KMS-11 (cell line): ENCODE measurements at regions not wholly inside any gene's neighbourhood (a gene's known extent, or its start where the extent isn't known, plus 50 kb on each side); places are given as distances from the start of the nearest gene placed in this dataset.

ENCODE experiments used
- H2AFZ ChIP-seq: fragments of 200-600 bp; sonication (generic); 2 replicates; pipeline ENCODE4 v1.6.1; 2016; ENCODE audit warnings: antibody characterized with exemption, mixed run types, low read depth
- H3K27ac ChIP-seq: fragments of 200-600 bp; sonication (generic); 2 replicates; pipeline ENCODE4 v1.6.1; 2016; ENCODE audit warnings: mild to moderate bottlenecking, mixed run types
- H3K27me3 ChIP-seq: fragments of 200-600 bp; sonication (generic); 2 replicates; pipeline ENCODE4 v1.6.1; 2017; ENCODE audit warnings: mild to moderate bottlenecking, low read depth, mixed run types, moderate library complexity; ENCODE audit not compliant: insufficient read depth
- H3K36me3 ChIP-seq: fragments of 200-600 bp; sonication (generic); 2 replicates; pipeline ENCODE4 v1.6.1; 2017; ENCODE audit warnings: mild to moderate bottlenecking, mixed run types; ENCODE audit not compliant: insufficient read depth
- H3K4me1 ChIP-seq: fragments of 200-600 bp; sonication (generic); 2 replicates; pipeline ENCODE4 v1.6.1; 2016; ENCODE audit warnings: mild to moderate bottlenecking, low read depth, mixed run types; ENCODE audit not compliant: poor library complexity, severe bottlenecking
- H3K4me2 ChIP-seq: fragments of 200-600 bp; sonication (generic); 2 replicates; pipeline ENCODE4 v1.7.0; 2016; ENCODE audit warnings: mild to moderate bottlenecking, mixed run types
- H3K4me3 ChIP-seq: fragments of 200-600 bp; sonication (generic); IDR thresholded peaks from 2 replicates; pipeline ENCODE4 v1.6.1; 2017; ENCODE audit warnings: low read depth, low read length, mixed read lengths; ENCODE audit not compliant: insufficient read depth
- H3K79me2 ChIP-seq: fragments of 200-600 bp; sonication (generic); 2 replicates; pipeline ENCODE4 v1.6.1; 2016; ENCODE audit warnings: low read depth, mixed run types; ENCODE audit not compliant: insufficient read depth
- H3K9ac ChIP-seq: fragments of 200-600 bp; sonication (generic); 2 replicates; pipeline ENCODE4 v1.6.1; 2016; ENCODE audit warnings: mild to moderate bottlenecking, mixed run types
- H4K20me1 ChIP-seq: fragments of 200-600 bp; sonication (generic); 2 replicates; pipeline ENCODE4 v1.6.1; 2016; ENCODE audit warnings: mild to moderate bottlenecking, mixed run types; ENCODE audit not compliant: insufficient read depth
- TF ChIP-seq, protein P1 (sequence below): fragments of 200-600 bp; sonication (generic); conservative IDR thresholded peaks from 2 replicates; pipeline ENCODE4 v1.6.1; 2017; ENCODE audit warnings: low read depth, mild to moderate bottlenecking, antibody characterized with exemption, low read length, moderate library complexity, mixed read lengths

DNA sequence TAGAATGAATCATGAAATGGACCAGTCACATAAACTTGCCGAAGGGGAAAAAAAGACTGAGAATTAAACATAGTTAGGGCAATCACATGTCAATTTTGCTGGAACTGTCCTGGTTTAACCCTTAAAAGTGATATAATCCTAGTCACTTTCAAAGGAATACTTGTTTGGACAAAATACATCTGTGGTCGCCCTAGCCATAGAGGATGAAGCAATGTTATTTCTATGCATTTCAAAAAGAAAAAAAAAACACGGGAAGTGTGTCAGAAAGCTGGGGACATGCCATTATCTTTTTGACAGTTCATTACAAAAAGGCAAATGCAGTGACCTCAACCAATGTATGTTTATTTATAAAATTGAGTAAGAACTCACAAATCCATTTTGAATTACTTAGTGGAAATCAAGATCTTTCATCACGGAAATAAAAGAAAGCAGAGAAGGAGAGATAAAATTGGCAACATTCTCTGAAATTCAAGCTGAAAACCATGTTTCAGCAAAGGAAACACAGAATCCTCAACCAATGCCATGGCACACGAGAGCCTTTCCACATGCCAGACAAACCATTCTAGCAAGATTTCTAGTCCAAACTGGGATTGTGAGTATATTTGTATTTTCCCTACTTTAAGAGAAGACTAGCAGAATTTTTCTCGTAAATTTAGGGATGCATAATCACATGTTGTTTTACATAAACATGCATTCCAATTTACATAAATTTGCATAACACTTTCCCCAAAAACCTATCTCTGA is 854.3 kb upstream of the ACVR2A start:
- Histone ChIP-seq H4K20me1 (no peaks in the 10 kb centered on the region), H3K4me2 (no peak overlapping the region), H3K4me3 (no peak overlapping the region), H3K36me3 (no peaks in the 10 kb centered on the region), H3K27me3 (no peaks in the 10 kb centered on the region), H3K4me1 (no peaks in the 10 kb centered on the region), H3K9ac (no peak overlapping the region), H2AFZ (no peak overlapping the region), H3K27ac (no peak overlapping the region), H3K79me2 (no peaks in the 10 kb centered on the region)
- TF ChIP-seq, protein P1, sequence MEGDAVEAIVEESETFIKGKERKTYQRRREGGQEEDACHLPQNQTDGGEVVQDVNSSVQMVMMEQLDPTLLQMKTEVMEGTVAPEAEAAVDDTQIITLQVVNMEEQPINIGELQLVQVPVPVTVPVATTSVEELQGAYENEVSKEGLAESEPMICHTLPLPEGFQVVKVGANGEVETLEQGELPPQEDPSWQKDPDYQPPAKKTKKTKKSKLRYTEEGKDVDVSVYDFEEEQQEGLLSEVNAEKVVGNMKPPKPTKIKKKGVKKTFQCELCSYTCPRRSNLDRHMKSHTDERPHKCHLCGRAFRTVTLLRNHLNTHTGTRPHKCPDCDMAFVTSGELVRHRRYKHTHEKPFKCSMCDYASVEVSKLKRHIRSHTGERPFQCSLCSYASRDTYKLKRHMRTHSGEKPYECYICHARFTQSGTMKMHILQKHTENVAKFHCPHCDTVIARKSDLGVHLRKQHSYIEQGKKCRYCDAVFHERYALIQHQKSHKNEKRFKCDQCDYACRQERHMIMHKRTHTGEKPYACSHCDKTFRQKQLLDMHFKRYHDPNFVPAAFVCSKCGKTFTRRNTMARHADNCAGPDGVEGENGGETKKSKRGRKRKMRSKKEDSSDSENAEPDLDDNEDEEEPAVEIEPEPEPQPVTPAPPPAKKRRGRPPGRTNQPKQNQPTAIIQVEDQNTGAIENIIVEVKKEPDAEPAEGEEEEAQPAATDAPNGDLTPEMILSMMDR, result no peak

GRCh38 chr2:146989741-146990140 is 855.1 kb upstream of the ACVR2A start:
- H2AFZ ChIP-seq, result no peak overlapping the region

GRCh38 chr2:146987996-146988395 is 856.8 kb upstream of the ACVR2A start:
- TF ChIP-seq, protein P1, result no peak
- Histone ChIP-seq H3K79me2 (no peaks in the 10 kb centered on the region), H3K9ac (no peak overlapping the region), H3K36me3 (no peaks in the 10 kb centered on the region), H3K27me3 (no peaks in the 10 kb centered on the region), H3K27ac (no peak overlapping the region), H3K4me2 (no peak overlapping the region), H4K20me1 (no peaks in the 10 kb centered on the region), H2AFZ (no peak overlapping the region), H3K4me3 (no peak overlapping the region), H3K4me1 (no peaks in the 10 kb centered on the region)

More at GRCh38 chr2:146989741-146990140, 855.1 kb upstream of the ACVR2A start:
- Histone ChIP-seq H3K4me1 (no peaks in the 10 kb centered on the region), H3K4me3 (no peak overlapping the region), H3K27me3 (no peaks in the 10 kb centered on the region), H3K27ac (no peak overlapping the region), H3K4me2 (no peak overlapping the region), H4K20me1 (no peaks in the 10 kb centered on the region), H3K9ac (no peak overlapping the region), H3K36me3 (no peaks in the 10 kb centered on the region), H3K79me2 (no peaks in the 10 kb centered on the region)
- TF ChIP-seq, protein P1, result no peak

GRCh38 chr2:146986161-146986560 is 858.7 kb upstream of the ACVR2A start:
- H4K20me1 ChIP-seq, result no peaks in the 10 kb centered on the region
- no peak overlapping the region for H3K27ac ChIP-seq
- H3K4me3 ChIP-seq, result no peak overlapping the region
- H3K4me2 ChIP-seq, result no peak overlapping the region
- H3K27me3 ChIP-seq, result no peaks in the 10 kb centered on the region
- TF ChIP-seq, protein P1, result no peak
- no peaks in the 10 kb centered on the region for H3K36me3 ChIP-seq
- H3K9ac ChIP-seq, result no peak overlapping the region
- no peaks in the 10 kb centered on the region for H3K4me1 ChIP-seq
- no peak overlapping the region for H2AFZ ChIP-seq
- H3K79me2 ChIP-seq, result no peaks in the 10 kb centered on the region
